HG02938 (cell line): ENCODE measurements at regions not wholly inside any gene's neighbourhood (a gene's known extent, or its start where the extent isn't known, plus 50 kb on each side); places are given as distances from the start of the nearest gene placed in this dataset.
"Not testable (repeated sequence)": the region's sequence is repeated elsewhere in the genome, so short reads cannot be mapped to it uniquely, and the experiment has no call there.

ENCODE experiments used
- ATAC-seq: cut with Tn5 transposase; IDR thresholded peaks from one replicate; pipeline ENCODE4 v1.9.1; 2021; ENCODE audit warnings: mild to moderate bottlenecking, moderate library complexity; ENCODE audit not compliant: unreplicated experiment

DNA sequence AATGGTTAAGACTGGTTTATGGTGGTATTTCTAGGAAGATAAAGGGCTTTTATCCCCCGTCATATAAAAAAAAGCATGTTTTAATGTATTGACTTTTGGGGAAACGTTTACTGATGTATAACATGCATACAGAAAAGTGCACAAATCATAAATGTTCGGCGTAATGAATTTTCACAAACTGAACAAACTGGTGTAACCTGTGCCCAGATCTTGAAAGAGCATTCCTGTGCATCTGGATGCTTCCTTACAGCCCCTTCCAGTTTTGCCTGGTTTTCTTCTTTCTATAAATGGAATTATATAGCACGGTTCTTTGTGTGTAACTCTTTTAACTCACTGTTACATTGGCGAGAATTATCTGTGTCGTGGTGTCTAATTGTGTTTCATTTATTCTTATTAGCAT is 693.8 kb upstream of the TBX3 start:
- no peak for ATAC-seq

DNA sequence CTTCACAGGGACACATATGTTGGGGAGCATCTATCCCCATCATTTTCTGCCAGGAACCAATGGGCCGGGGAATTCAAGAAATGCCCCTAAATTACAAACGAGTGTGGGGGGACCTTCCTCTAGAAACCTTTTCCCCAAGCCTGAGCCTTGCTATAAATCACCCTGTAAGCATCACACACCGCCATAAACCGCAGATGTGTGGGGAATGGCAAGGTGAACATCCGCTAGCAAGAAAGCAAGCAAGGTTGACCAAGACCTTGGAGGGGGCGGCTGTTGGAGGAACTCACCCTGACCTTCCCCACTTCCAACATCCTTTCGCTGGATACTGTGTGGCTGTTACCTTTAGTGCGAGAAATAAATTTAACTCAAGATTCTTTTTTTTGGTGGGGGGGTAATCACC is 693.3 kb upstream of the TBX3 start:
- ATAC-seq, result no peak

DNA sequence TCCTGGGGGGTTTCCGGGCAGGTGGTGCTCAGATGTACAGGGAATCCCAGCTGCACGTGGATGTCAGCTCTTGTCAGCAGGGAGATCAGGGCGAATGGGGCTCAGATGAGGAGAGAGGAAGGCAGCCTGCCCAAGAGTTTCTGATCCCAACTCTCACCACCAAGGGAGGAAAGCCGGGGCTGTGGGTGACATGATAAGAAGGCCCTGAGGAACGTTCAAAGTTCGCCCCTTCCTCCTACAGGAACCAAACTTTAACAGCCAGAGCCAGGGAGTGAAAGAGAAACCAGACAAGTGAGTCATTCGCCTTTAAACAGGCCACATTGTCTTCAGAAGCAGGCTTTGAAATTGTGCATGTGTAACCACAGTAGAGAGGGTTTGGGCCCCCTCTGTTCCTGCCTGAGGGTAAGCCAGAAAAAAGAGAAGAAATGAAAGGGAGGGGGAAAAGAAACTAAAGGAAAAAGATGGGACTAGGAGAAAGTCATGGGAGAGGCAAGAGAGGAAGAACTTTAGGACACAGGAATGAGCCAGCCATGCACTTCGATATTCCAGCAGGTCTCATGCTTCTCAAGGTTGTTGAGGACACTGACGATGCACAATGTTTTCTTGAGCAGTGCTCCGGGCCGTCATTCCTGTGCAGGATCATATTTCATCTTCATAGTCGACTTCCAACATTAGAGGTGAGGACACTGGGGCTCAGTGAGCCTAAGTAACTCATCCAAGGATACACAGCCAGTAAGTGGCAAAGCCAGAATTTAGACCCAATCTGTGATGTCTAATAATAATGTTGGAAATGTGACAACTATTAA is 691.4 kb upstream of the TBX3 start:
- peak; percentile 85 for ATAC-seq

DNA sequence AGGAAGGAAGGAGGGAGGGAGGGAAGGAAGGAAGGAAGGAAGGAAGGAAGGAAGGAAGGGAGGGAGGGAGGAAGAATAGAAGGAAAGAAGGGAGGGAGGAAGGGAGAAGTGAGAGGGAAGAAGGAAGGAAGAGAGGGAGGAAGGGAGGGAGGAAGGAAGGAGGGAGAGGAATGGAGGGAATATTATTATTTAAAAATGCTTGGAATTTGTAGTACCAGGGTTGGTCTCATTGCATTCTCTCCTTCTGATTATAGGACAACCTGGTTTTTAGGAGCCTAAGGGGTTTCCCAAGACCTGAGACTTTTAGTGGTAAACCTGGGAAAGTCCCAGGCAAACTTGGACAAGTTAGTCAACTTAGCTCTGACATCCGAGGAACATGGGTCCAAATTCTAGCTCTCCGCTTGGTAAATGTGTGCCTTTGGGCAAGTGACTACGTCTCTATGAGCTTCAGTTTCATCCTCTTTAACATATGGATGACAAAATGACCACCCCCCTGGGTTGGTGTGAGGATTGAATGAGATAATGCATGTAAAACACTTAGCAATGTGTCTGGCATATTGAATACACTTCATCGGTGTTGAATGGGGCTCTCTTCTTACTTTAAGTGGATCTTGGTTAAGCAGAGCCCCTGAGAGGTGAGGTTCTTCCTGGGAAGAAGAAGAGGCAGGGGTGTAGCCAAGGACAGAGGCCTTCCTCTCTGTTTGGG is 690.7 kb upstream of the TBX3 start:
- peak; percentile 22 for ATAC-seq

DNA sequence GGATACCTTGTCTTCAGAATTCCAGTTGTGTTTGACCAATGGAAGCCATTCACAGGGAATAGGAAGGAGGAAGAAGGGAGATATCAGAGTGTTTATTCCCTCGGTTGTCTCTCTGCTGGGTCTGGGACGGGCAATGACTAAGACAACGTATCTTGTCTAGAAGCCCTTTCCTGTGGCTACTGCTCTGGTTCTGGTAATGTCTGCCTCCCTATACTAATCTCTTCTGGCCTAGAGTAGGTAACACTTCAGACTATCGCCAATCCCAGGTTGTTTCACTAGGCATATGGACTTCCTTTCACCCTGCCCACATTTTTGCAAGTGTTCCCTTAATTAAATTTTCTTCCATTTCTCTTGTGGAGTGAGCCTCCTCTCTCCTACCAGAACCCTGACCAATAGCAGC is 687.7 kb upstream of the TBX3 start:
- no peak for ATAC-seq

DNA sequence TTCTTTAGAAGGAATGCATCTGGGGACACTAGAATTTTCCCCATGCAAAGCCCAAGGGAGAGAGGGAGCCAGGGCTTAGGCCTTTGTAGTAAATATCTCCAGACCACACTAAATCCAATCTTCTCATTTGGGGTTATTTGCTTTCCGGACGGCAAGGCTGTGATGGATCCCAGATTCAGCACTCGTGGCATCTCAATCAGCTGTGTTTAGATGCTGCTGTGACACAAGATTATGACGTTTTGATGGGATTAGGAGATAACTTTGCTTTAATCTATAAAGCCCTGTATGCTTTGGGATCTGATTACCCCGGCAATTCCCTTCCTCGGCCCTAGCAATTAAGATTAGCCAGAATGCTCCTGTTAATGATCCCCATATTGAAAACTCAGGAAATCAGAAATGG is 686.7 kb upstream of the TBX3 start:
- no peak for ATAC-seq

DNA sequence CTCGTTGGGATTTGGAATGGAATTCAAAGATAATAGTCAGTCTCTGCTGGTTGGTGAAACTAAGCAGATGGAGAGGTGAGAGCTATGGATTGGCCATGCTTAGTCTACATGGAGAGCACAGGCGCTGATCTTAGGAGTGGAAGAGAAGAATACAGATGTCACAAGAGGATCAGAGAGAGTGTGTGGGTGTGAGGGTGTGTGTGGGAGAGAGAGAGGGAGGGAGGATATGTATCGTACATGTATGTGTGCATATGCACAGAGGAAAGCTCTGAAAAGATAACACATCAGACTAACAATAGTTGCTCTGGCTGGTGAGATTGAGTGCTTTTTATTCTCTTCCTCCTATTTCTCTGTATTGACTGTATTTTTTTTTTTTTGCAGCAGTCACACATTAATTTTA is 686.2 kb upstream of the TBX3 start:
- ATAC-seq, result no peak

DNA sequence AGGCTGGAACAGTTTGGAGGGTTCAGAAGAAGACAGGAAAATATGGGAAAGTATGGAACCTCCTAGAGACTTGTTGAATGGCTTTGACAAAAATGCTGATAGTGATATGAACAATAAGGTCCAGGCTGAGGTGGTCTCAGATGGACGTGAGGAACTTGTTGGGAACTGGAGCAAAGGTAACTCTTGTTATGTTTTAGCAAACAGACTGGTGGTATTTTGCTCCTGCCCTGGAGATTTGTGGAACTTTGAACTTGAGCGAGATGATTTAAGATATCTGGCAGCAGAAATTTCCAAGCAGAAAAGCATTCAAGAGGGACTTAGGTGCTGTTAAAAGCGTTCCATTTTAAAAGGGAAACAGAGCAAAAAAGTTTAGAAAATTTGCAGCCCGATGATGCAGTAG is 682.3 kb upstream of the TBX3 start:
- not testable (repeated sequence) for ATAC-seq

DNA sequence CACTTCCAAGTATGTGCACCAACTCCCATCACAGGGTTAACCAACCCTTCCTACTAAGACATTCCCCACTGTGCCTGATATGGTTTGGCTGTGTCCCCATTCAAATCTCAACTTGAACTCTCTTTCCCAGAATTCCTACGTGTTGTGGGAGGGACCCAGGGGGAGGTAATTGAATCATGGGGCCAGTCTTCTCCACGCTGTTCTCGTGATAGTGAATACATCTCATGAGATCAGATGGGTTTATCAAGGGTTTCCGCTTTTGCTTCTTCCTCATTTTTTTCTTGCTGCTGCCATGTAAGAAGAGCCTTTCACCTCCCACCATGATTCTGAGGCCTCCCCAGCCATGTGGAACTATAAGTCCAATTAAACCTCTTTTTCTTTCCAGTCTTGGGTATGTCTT is 681.8 kb upstream of the TBX3 start:
- not testable (repeated sequence) for ATAC-seq

DNA sequence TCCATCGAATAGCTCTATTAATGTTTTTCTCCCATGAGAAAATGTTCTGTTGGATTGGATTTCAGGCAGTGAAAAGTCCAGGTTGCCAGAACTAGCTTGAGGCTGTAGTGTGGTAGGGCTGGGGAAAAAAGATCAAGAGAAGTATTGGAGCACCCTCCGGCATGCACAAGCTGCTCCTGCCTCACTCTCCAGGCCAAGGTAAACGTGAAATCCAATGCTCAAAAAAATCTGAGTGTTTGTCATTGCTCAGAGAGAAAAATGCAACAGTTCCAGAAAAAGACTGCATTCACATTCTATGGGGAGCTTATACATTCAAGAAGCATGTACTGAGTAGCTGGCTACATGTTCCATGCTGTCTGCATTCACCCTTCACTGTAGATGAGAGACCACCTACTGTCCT is 680.9 kb upstream of the TBX3 start:
- ATAC-seq, result no peak

DNA sequence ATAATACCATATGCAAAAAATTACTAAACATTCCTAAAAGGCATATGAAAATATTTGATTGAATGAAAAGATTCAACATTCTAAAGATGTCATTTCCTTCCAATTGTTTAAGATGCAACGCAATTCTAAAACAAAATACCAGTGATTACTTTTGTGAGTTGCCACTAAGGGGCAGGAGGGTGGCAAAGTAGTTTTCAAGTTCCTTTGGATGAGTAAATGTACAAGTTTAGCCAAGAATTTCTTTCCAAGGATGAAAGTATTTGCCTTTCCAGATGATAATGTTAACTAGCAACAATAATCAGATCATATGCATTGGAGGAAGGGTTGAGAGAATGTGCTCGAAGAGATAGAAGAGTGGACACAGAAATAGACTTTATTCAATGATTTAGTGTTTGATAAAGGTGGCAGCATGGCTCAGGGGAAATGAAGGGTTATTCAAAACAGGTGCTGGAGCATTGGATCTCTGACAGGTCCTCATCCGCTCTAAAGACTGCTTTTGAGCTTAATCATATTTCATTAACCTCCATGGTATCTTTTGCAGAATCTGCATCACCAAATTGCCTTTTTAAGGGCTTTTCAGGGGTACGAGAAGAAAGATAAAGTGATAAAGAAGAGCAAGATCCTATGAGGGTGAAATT is 678.5 kb upstream of the TBX3 start:
- ATAC-seq, result no peak

DNA sequence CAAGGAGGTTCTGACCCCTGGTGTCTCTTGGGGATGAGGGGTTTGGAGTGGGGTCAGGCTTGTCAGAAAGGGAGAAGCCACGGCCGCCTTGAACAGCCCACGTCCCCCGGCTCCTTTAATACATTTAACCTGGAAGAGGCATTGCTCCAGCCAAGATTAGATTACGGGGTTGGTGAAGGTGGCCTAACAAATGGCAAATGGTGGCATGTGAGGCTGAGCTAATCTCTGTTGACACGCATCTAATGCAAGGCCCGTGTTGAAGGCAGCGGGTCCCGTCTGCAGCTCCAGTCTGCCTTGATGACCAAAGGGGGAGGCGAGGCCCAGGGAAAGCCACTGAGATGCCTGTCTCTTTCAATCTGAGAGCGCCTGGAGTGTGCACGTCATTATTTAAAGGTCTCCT is 673.7 kb upstream of the TBX3 start:
- no peak for ATAC-seq

DNA sequence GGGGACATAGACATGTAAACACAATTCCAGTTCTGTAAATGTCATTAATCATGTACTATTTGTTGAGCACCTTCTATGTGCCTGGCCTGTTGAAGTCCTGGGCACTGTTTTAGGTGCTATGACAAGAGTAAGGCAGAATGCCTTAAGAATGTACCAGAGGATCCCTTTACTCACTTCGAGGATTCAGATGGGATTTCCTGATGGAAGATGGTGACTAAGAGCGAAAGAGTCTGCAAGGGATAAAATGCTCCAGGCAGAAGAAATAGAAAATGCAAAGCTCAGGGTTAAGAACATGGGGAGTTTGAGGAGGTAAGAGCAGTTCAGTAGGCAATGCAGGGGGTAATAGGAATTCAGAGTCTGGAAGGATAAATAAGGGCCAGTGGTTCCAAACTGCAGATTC is 671.3 kb upstream of the TBX3 start:
- no peak for ATAC-seq

DNA sequence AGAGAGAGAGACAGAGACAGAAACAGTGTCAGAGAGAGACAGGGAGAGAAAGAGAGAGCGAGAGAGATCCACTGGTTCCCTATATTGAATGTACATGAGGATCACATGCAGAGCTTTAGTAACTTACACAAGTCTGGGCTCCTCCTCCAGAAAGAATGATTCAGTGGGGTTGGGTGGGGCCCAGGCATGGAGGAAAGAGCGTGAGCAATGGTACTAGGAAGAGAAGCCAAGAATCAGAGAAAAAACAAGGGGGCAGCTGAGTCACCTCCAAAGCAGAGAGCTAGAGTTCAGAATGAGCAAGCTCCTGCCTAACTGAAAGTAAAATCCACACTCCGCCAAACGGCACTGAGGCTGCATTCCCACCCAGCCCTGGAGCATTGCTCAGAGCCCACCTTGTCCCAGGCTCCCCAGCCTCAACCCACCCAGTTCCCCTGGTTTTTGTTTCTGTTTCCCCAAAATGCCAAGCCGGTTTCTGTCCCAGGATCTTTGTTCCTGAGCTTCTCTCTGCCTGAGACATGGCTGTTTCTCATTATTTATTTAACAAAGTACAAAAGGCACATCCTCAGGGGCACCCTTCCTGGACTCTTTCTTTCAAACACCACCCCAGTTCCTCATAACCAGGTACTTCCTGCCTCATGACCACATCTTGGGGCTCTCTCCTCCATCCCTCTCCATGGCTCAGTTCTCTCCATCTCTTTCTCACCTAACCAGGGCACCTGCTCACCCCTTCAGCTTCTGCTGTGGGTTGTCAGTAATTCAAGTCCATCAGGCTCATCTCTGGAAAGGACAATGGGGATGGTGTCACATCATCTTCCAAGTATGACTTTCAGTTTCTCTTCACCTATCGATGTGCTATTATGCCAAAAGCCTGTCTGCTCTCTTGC is 670.3 kb upstream of the TBX3 start:
- no peak for ATAC-seq

DNA sequence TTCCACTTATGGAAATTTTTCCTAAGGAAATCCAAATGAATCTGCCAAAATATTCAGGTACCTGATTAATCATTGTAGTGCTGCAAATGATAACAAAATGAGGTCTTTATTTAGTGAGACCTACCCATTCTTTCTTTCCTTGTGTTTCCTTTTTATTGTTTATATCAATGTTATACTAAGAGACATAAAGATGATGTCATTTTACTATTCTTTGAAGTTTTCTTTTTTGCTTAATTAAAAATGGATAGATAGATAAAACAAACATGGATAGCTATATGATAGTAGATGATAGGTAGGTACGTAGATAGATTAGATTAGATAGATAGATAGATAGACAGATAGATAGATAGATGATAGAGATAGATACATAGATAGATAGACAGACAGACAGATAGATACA is 669.5 kb upstream of the TBX3 start:
- ATAC-seq, result no peak

DNA sequence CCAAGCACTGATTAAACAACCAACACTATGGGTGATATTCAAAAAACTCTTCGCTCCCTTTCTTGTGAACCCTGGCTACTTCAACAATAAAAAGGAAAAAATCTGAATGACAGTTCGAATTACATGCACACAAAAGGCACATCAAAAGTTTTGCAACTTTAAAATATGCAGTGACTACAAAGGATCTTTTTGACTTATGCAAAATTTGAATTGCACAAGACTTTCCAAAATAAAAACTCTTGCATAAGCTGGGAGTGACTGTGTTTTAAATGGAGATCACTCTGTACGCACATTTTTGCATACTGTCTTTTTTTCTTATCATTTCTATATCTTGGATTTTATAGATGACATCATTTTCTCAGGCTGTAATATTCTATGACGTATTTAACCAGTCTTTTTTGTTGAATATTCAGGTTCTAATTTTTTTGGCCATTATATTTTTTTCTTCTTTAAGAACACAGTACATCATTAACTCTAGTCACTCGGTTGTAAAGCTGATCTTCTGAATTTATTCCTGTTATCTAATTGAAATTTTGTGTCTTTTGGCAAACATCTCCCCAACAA is 667.6 kb upstream of the TBX3 start:
- no peak for ATAC-seq

DNA sequence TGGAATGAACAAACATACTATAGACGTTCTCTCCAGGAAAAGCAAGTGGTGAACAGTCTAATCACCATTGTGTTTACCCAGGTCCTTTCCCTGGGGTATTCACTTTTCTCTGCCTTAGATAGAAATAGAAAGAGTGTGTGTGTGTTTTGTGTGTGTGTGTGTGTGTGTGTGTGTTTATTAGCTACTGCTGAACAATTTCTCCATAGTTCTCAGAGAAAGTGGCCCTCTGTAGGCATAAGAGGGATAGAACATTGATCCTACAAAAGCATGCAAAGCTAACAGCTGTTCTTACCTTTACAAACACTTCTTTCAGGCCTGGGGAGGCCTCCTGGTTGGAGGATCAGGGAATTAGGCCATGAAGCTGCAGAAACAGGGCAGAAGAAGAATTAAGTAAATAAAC is 665.7 kb upstream of the TBX3 start:
- ATAC-seq, result no peak

DNA sequence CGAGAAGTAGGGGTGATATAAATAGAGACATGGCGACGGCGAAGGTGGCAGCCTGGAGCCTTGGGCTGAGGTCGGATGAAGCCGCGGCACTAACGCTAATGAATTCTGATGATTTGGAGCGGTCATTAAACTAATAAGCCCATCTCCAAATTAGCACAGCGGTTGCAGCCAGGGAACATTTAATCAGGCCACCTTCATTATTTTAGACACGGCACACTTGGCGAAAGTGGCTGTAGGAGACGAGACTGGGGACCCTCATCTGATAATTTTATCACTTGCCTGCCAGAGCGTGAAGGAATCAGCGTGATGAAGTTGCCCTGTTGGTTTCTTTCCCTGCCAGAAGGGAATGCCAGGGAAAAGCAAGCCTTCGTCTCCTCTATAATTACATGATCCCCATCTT is 664.3 kb upstream of the TBX3 start:
- no peak for ATAC-seq

DNA sequence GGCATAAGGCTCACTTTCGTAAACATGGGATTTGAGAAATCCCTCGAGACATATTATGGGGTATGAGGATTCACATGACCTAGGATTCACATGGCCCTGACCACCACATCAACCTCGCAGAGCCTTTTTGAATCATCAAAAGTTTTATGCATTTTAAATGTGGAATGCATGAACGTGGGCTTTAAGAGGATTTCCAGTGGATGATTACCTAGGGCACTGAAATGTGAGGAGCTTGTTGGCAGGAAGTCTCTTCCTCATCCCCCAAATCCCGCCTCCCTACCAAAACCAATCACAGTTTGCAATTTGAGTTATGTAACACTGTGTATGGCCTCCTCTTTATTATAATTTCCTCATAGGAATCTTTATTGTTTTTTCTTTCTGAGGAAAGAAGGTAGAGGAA is 659.6 kb upstream of the TBX3 start:
- no peak for ATAC-seq

DNA sequence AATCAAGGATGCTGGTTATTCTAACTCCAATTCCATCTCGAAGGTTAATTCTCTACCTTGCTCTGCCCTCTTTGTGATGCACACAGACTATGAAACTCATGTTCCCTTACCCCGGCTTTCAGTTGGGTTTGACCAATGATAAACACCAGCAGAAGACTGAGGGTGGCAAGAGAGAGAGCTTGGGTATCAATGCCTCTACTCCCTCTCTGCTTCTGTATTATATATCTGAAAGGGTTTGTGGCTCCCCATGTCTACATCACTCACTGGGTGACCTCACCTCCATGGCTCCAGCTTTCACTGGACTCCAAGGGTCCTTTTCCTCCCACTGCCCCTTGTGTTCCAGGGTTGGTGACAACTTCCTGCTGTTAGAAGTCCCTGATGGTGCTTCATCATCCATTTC is 659.0 kb upstream of the TBX3 start:
- ATAC-seq, result no peak

DNA sequence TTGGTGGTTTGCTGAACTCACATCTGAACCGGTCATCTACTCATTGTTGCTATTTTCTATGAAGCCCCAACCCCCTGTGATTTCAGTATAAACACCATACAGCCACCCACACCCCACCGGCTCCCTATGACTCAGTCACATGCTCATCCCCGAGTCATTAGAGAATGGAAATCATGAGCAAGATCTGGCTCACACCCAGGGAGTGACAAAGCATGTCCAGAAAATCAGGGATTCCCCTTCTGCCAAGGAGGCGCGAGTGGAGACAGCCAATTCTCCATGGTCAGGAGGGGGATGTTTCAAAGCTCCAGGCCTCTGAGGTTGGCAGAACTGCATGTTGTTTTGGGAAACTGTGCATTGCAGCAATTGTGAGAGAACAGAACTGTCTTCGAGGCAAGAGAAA is 657.5 kb upstream of the TBX3 start:
- ATAC-seq, result no peak
